ENCODE measurements at regions not wholly inside any gene's neighbourhood (a gene's known extent, or its start where the extent isn't known, plus 50 kb on each side); places are given as distances from the start of the nearest gene placed in this dataset.
"Not testable (repeated sequence)": the region's sequence is repeated elsewhere in the genome, so short reads cannot be mapped to it uniquely, and the experiment has no call there.

GRCh38 chr11:41728161-41728560, 268.7 kb upstream of the LRRC4C start:
- H3K4me3 ChIP-seq (ENCODE audit: low read length); H3K4me1 ChIP-seq (ENCODE audit: control insufficient read depth, insufficient read depth, low read length); H3K27ac ChIP-seq (ENCODE audit: low read depth, low read length); H3K36me3 ChIP-seq (ENCODE audit: control insufficient read depth, insufficient read depth, low read length); H3K9ac ChIP-seq (ENCODE audit: low read length); H3K27me3 ChIP-seq (ENCODE audit: control insufficient read depth, insufficient read depth, low read length): not testable (repeated sequence)

- no peak overlapping the region for H3K4me3 ChIP-seq (ENCODE audit: low read length)
- no peaks in the 10 kb centered on the region for H3K36me3 ChIP-seq (ENCODE audit: control insufficient read depth, insufficient read depth, low read length)
- no peak overlapping the region for H3K9ac ChIP-seq (ENCODE audit: low read length)
- H3K27ac ChIP-seq (ENCODE audit: low read depth, low read length), result no peak overlapping the region
- no peaks in the 10 kb centered on the region for H3K27me3 ChIP-seq (ENCODE audit: control insufficient read depth, insufficient read depth, low read length)
- no peaks in the 10 kb centered on the region for H3K4me1 ChIP-seq (ENCODE audit: control insufficient read depth, insufficient read depth, low read length)
These were observed 315.8 kb upstream of the LRRC4C start for GRCh38 chr11:41775296-41775695.

GRCh38 chr11:41779401-41779960, 320.0 kb upstream of the LRRC4C start:
- no peaks in the 10 kb centered on the region for H3K36me3 ChIP-seq (ENCODE audit: control insufficient read depth, insufficient read depth, low read length)
- H3K27me3 ChIP-seq (ENCODE audit: control insufficient read depth, insufficient read depth, low read length), result no peaks in the 10 kb centered on the region
- no peak overlapping the region for H3K4me3 ChIP-seq (ENCODE audit: low read length)
- H3K9ac ChIP-seq (ENCODE audit: low read length), result no peak overlapping the region
- no peak overlapping the region for H3K27ac ChIP-seq (ENCODE audit: low read depth, low read length)
- no peaks in the 10 kb centered on the region for H3K4me1 ChIP-seq (ENCODE audit: control insufficient read depth, insufficient read depth, low read length)

GRCh38 chr11:41781441-41781840, 322.0 kb upstream of the LRRC4C start:
- Histone ChIP-seq H3K36me3 (ENCODE audit: control insufficient read depth, insufficient read depth, low read length) (no peaks in the 10 kb centered on the region), H3K4me1 (ENCODE audit: control insufficient read depth, insufficient read depth, low read length) (no peaks in the 10 kb centered on the region), H3K27ac (ENCODE audit: low read depth, low read length) (no peak overlapping the region), H3K27me3 (ENCODE audit: control insufficient read depth, insufficient read depth, low read length) (no peaks in the 10 kb centered on the region), H3K4me3 (ENCODE audit: low read length) (no peak overlapping the region), H3K9ac (ENCODE audit: low read length) (no peak overlapping the region)

GRCh38 chr11:41784513-41785335, 325.3 kb upstream of the LRRC4C start:
- H3K36me3 ChIP-seq (ENCODE audit: control insufficient read depth, insufficient read depth, low read length), result no peaks in the 10 kb centered on the region
- H3K4me3 ChIP-seq (ENCODE audit: low read length), result no peak overlapping the region
- no peak overlapping the region for H3K9ac ChIP-seq (ENCODE audit: low read length)

GRCh38 chr11:41786087-41786486, 326.6 kb upstream of the LRRC4C start:
- no peaks in the 10 kb centered on the region for H3K36me3 ChIP-seq (ENCODE audit: control insufficient read depth, insufficient read depth, low read length)
- H3K27ac ChIP-seq (ENCODE audit: low read depth, low read length), result no peak overlapping the region
- H3K4me1 ChIP-seq (ENCODE audit: control insufficient read depth, insufficient read depth, low read length), result no peaks in the 10 kb centered on the region
- no peak overlapping the region for H3K9ac ChIP-seq (ENCODE audit: low read length)
- H3K4me3 ChIP-seq (ENCODE audit: low read length), result no peak overlapping the region
- H3K27me3 ChIP-seq (ENCODE audit: control insufficient read depth, insufficient read depth, low read length), result no peaks in the 10 kb centered on the region

More at GRCh38 chr11:41784513-41785335, 325.3 kb upstream of the LRRC4C start:
- Histone ChIP-seq H3K4me1 (ENCODE audit: control insufficient read depth, insufficient read depth, low read length) (no peaks in the 10 kb centered on the region), H3K27me3 (ENCODE audit: control insufficient read depth, insufficient read depth, low read length) (no peaks in the 10 kb centered on the region), H3K27ac (ENCODE audit: low read depth, low read length) (no peak overlapping the region)

GRCh38 chr11:41788177-41788576, 328.7 kb upstream of the LRRC4C start:
- Histone ChIP-seq H3K4me1 (ENCODE audit: control insufficient read depth, insufficient read depth, low read length) (no peaks in the 10 kb centered on the region), H3K27me3 (ENCODE audit: control insufficient read depth, insufficient read depth, low read length) (no peaks in the 10 kb centered on the region), H3K9ac (ENCODE audit: low read length) (no peak overlapping the region), H3K27ac (ENCODE audit: low read depth, low read length) (no peak overlapping the region), H3K4me3 (ENCODE audit: low read length) (no peak overlapping the region), H3K36me3 (ENCODE audit: control insufficient read depth, insufficient read depth, low read length) (no peaks in the 10 kb centered on the region)

GRCh38 chr11:41789376-41789775, 329.9 kb upstream of the LRRC4C start:
- Histone ChIP-seq H3K27me3 (ENCODE audit: control insufficient read depth, insufficient read depth, low read length) (no peaks in the 10 kb centered on the region), H3K4me3 (ENCODE audit: low read length) (no peak overlapping the region), H3K27ac (ENCODE audit: low read depth, low read length) (no peak overlapping the region), H3K4me1 (ENCODE audit: control insufficient read depth, insufficient read depth, low read length) (no peaks in the 10 kb centered on the region), H3K36me3 (ENCODE audit: control insufficient read depth, insufficient read depth, low read length) (no peaks in the 10 kb centered on the region), H3K9ac (ENCODE audit: low read length) (no peak overlapping the region)

GRCh38 chr11:41795004-41795403, 335.6 kb upstream of the LRRC4C start:
- H3K4me1 ChIP-seq (ENCODE audit: control insufficient read depth, insufficient read depth, low read length), result no peaks in the 10 kb centered on the region
- H3K4me3 ChIP-seq (ENCODE audit: low read length), result no peak overlapping the region
- no peaks in the 10 kb centered on the region for H3K27me3 ChIP-seq (ENCODE audit: control insufficient read depth, insufficient read depth, low read length)
- no peaks in the 10 kb centered on the region for H3K36me3 ChIP-seq (ENCODE audit: control insufficient read depth, insufficient read depth, low read length)
- H3K9ac ChIP-seq (ENCODE audit: low read length), result no peak overlapping the region
- H3K27ac ChIP-seq (ENCODE audit: low read depth, low read length), result no peak overlapping the region

GRCh38 chr11:41799754-41800153, 340.3 kb upstream of the LRRC4C start:
- H3K4me3 ChIP-seq (ENCODE audit: low read length), result no peak overlapping the region

GRCh38 chr11:41803895-41804294, 344.4 kb upstream of the LRRC4C start:
- Histone ChIP-seq H3K4me1 (ENCODE audit: control insufficient read depth, insufficient read depth, low read length) (no peaks in the 10 kb centered on the region), H3K9ac (ENCODE audit: low read length) (no peak overlapping the region), H3K4me3 (ENCODE audit: low read length) (no peak overlapping the region), H3K36me3 (ENCODE audit: control insufficient read depth, insufficient read depth, low read length) (no peaks in the 10 kb centered on the region), H3K27ac (ENCODE audit: low read depth, low read length) (no peak overlapping the region), H3K27me3 (ENCODE audit: control insufficient read depth, insufficient read depth, low read length) (no peaks in the 10 kb centered on the region)

More at GRCh38 chr11:41799754-41800153, 340.3 kb upstream of the LRRC4C start:
- Histone ChIP-seq H3K9ac (ENCODE audit: low read length) (no peak overlapping the region), H3K4me1 (ENCODE audit: control insufficient read depth, insufficient read depth, low read length) (no peaks in the 10 kb centered on the region), H3K27me3 (ENCODE audit: control insufficient read depth, insufficient read depth, low read length) (no peaks in the 10 kb centered on the region), H3K27ac (ENCODE audit: low read depth, low read length) (no peak overlapping the region), H3K36me3 (ENCODE audit: control insufficient read depth, insufficient read depth, low read length) (no peaks in the 10 kb centered on the region)

GRCh38 chr11:41816396-41816795, 356.9 kb upstream of the LRRC4C start:
- H3K4me1 ChIP-seq (ENCODE audit: control insufficient read depth, insufficient read depth, low read length), result no peaks in the 10 kb centered on the region
- H3K27ac ChIP-seq (ENCODE audit: low read depth, low read length), result no peak overlapping the region
- H3K4me3 ChIP-seq (ENCODE audit: low read length), result no peak overlapping the region
- H3K9ac ChIP-seq (ENCODE audit: low read length), result no peak overlapping the region
- H3K27me3 ChIP-seq (ENCODE audit: control insufficient read depth, insufficient read depth, low read length), result no peaks in the 10 kb centered on the region
- H3K36me3 ChIP-seq (ENCODE audit: control insufficient read depth, insufficient read depth, low read length), result no peaks in the 10 kb centered on the region

- not testable (repeated sequence) for H3K4me1 ChIP-seq (ENCODE audit: control insufficient read depth, insufficient read depth, low read length); H3K9ac ChIP-seq (ENCODE audit: low read length); H3K27ac ChIP-seq (ENCODE audit: low read depth, low read length); H3K27me3 ChIP-seq (ENCODE audit: control insufficient read depth, insufficient read depth, low read length); H3K4me3 ChIP-seq (ENCODE audit: low read length); H3K36me3 ChIP-seq (ENCODE audit: control insufficient read depth, insufficient read depth, low read length)
These were observed 364.8 kb upstream of the LRRC4C start for GRCh38 chr11:41824287-41824686.

Measured in rectal smooth muscle tissue (tissue), 1 donor.